H1 (cell line): ENCODE measurements at regions not wholly inside any gene's neighbourhood (a gene's known extent, or its start where the extent isn't known, plus 50 kb on each side); places are given as distances from the start of the nearest gene placed in this dataset.

Source experiments
- CHD7 ChIP-seq: fragments of 300-600 bp; sonication (generic); IDR thresholded peaks from 2 replicates; pipeline ENCODE4 v1.7.1; 2012; ENCODE audit warnings: low read length, moderate library complexity, mild to moderate bottlenecking, inconsistent platforms; ENCODE audit not compliant: insufficient replicate concordance
- JUND ChIP-seq: IDR thresholded peaks from 2 replicates; pipeline ENCODE4 v1.6.1; 2011; ENCODE audit warnings: mild to moderate bottlenecking, improper control_type of control experiment, low read length
- RXRA ChIP-seq: IDR thresholded peaks from 2 replicates; pipeline ENCODE4 v1.6.1; 2011; ENCODE audit warnings: low read depth, mild to moderate bottlenecking, low read length, moderate library complexity; ENCODE audit not compliant: insufficient read depth
- SIX5 ChIP-seq: IDR thresholded peaks from 2 replicates; pipeline ENCODE4 v1.6.1; 2011; ENCODE audit warnings: mild to moderate bottlenecking, low read depth, low read length
- SP2 ChIP-seq: IDR thresholded peaks from 2 replicates; pipeline ENCODE4 v1.6.1; 2012; ENCODE audit warnings: mild to moderate bottlenecking, low read length, inconsistent platforms

GRCh38 chr4:128440923-128441322 lies 153.3 kb upstream of the PGRMC2 start (continued):
- TF ChIP-seq CHD7: no peak
- no peak for TF ChIP-seq RXRA
- no peak for TF ChIP-seq JUND
- no peak for TF ChIP-seq SP2
- no peak for TF ChIP-seq SIX5
